HepG2 (cell line): ENCODE measurements at regions not wholly inside any gene's neighbourhood (a gene's known extent, or its start where the extent isn't known, plus 50 kb on each side); places are given as distances from the start of the nearest gene placed in this dataset.
A peak's percentile ranks its signal among the peaks of the same experiment; 100 is the strongest.

Experiments
- ATAC-seq: fragments of 200-7000 bp; cut with Tn5 transposase; 3 replicates; pipeline ENCODE4 v1.9.1; 2020; ENCODE audit warnings: mild to moderate bottlenecking, moderate library complexity
- BruUV-seq: library from RNA; stranded (reverse); fragments of 400-500 nt; replicated peaks from 2 replicates; lab custom pipeline; 2021; lab: Mats Ljungman, UMichigan
- CTCF ChIA-PET: fragments of 300-600 bp; formaldehyde crosslinking; extraction: SDS; loops from one replicate; lab custom pipeline; 2021; ENCODE audit warnings: low total read pairs, inconsistent platforms, low intra/inter-chr PET ratio; lab: Yijun Ruan, JAX
- POLR2A ChIA-PET: fragments of 350-600 bp; sonication (Branson Sonifier 250); formaldehyde crosslinking; loops from one replicate; lab custom pipeline; 2020; ENCODE audit warnings: antibody characterized with exemption, inconsistent platforms; lab: Yijun Ruan, JAX
- DNase-seq: peaks from one replicate; pipeline ENCODE4 v3.0.0-alpha.2; 2015; ENCODE audit warnings: low spot score
- FAIRE-seq: peaks from 3 replicates; lab custom pipeline; 2011; peaks lifted over from hg19 to GRCh38; lab: Jason Lieb, UNC
- H2AFZ ChIP-seq: one replicate; pipeline ENCODE4 v1.6.1; 2011; ENCODE audit warnings: low read length, inconsistent platforms
- H3K27ac ChIP-seq: fragments of 300-600 bp; 3 replicates; pipeline ENCODE4 v1.8.0; 2011; ENCODE audit warnings: mixed run types, mild to moderate bottlenecking, mixed read lengths, low read length, inconsistent platforms; ENCODE audit not compliant: insufficient read depth; ENCODE audit errors: extremely low read length
- H3K27me3 ChIP-seq, 2 experiments: fragments of 200-600 bp in 1 of 2; 2 replicates in 1 of 2; 3 replicates in 1 of 2; pipeline versions ENCODE4 v1.6.0 to v1.8.0; 2011; ENCODE audit warnings: low read length in 2 of 2, mild to moderate bottlenecking in 2 of 2, moderate library complexity in 2 of 2, inconsistent platforms in 1 of 2; ENCODE audit not compliant: insufficient read depth in 2 of 2, control insufficient read depth in 1 of 2
- H3K36me3 ChIP-seq, 2 experiments: fragments of 200-600 bp in 1 of 2; replicated peaks in 1 of 2; 2 replicates in 1 of 2; 3 replicates in 1 of 2; pipeline versions ENCODE4 v1.5.1 to v1.8.0; 2011; ENCODE audit warnings: low read length in 2 of 2, inconsistent platforms in 1 of 2; ENCODE audit not compliant: insufficient read depth in 2 of 2, control insufficient read depth in 1 of 2
- H3K4me1 ChIP-seq: 2 replicates; pipeline ENCODE4 v1.5.1; 2012; ENCODE audit warnings: low read length, inconsistent platforms; ENCODE audit not compliant: insufficient read depth
- H3K4me2 ChIP-seq: 2 replicates; pipeline ENCODE4 v1.6.0; 2011; ENCODE audit warnings: low read depth, low read length, inconsistent platforms
- H3K4me3 ChIP-seq, 3 experiments: fragments of 200-600 bp in 1 of 3; sonication (generic), shearing (Covaris generic) in 1 of 3; replicated peaks in 1 of 3; 2 replicates each; pipeline ENCODE4 v1.5.1; 2011 to 2016; ENCODE audit warnings: low read length in 3 of 3, inconsistent platforms in 2 of 3, low read depth in 2 of 3, mild to moderate bottlenecking in 2 of 3, control low read depth in 1 of 3, mixed read lengths in 1 of 3; ENCODE audit not compliant: insufficient read depth in 1 of 3
- H3K79me2 ChIP-seq: one replicate; pipeline ENCODE4 v1.6.1; 2011; ENCODE audit warnings: low read length, inconsistent platforms; ENCODE audit not compliant: insufficient read depth
- H3K9ac ChIP-seq: 2 replicates; pipeline ENCODE4 v1.6.0; 2011; ENCODE audit warnings: mild to moderate bottlenecking, low read depth, low read length, inconsistent platforms; ENCODE audit not compliant: insufficient read depth
- H3K9me3 ChIP-seq: 2 replicates; pipeline ENCODE4 v1.5.1; 2012; ENCODE audit warnings: mild to moderate bottlenecking, low read length
- H4K20me1 ChIP-seq: 2 replicates; pipeline ENCODE4 v1.6.0; 2011; ENCODE audit warnings: inconsistent platforms, mild to moderate bottlenecking, low read length, moderate library complexity; ENCODE audit not compliant: insufficient read depth
- CTCF ChIP-seq: sonication (generic); formaldehyde crosslinking; IDR thresholded peaks from 2 replicates; pipeline ENCODE4 v1.5.0; 2020; ENCODE audit warnings: mild to moderate bottlenecking, missing genetic modification reagents, moderate library complexity
- PBX3 ChIP-seq: sonication (generic); formaldehyde crosslinking; IDR thresholded peaks from 2 replicates; pipeline ENCODE4 v1.8.1; 2023; ENCODE audit warnings: missing genetic modification reagents, inconsistent platforms, borderline replicate concordance
- PHF8 ChIP-seq: sonication (generic); formaldehyde crosslinking; IDR thresholded peaks from 2 replicates; pipeline ENCODE4 v1.5.0; 2020; ENCODE audit warnings: missing genetic modification reagents
- RAD21 ChIP-seq: fragments of 450-650 bp; formaldehyde crosslinking; IDR thresholded peaks from 2 replicates; pipeline ENCODE4 v1.5.0; 2020; ENCODE audit warnings: mild to moderate bottlenecking
- SMC3 ChIP-seq: IDR thresholded peaks from 2 replicates; pipeline ENCODE4 v1.6.1; 2011; ENCODE audit warnings: low read length, improper control_type of control experiment
- STAG1 ChIP-seq: sonication (generic); formaldehyde crosslinking; IDR thresholded peaks from 2 replicates; pipeline ENCODE4 v1.4.0; 2020; ENCODE audit warnings: missing genetic modification reagents
- ZNF343 ChIP-seq: sonication (generic); formaldehyde crosslinking; IDR thresholded peaks from 2 replicates; pipeline ENCODE4 v1.4.0; 2020; ENCODE audit warnings: mild to moderate bottlenecking, missing genetic modification reagents
- WGBS: methylation state at CpG from one replicate; pipeline ENCODE4 v1.1.6; 2017; ENCODE audit warnings: low lambda C conversion rate; 5-methylcytosine and 5-hydroxymethylcytosine counted together
- in situ Hi-C: cut with HindIII; loops from 2 replicates; pipeline ENCODE4 v1.10.0; 2017; ENCODE audit warnings: low pct_unique_long_range_greater_than_20kb; ENCODE audit not compliant: extremely low pct_ligation_motif_present
- intact Hi-C: fragments of 100-400 bp; cut with micrococcal nuclease; formaldehyde crosslinking; loops from one replicate; pipeline ENCODE4 v1.10.0; 2022; ENCODE audit not compliant: unreplicated experiment
- TF ChIP-seq, protein P1 (sequence below): sonication (generic); formaldehyde crosslinking; conservative IDR thresholded peaks from 2 replicates; pipeline ENCODE4 v1.4.0; 2020; ENCODE audit warnings: missing genetic modification reagents

- Histone ChIP-seq H3K9me3 (no peaks in the 10 kb centered on the region), H4K20me1 (no peaks in the 10 kb centered on the region), H2AFZ (no peak overlapping the region), H3K4me3 (no peak overlapping the region), H3K4me2 (no peak overlapping the region), H3K4me1 (peaks cover 6% of the 10 kb centered on the region; the same call in 1 of the 2 replicates), H3K27ac (no peak overlapping the region), H3K9ac (no peak overlapping the region), H3K79me2 (no peaks in the 10 kb centered on the region), H3K36me3 (no peaks in the 10 kb centered on the region), H3K27me3 (peaks cover 0 to 14% of the 10 kb centered on the region in 2 experiments; a peak in 2 of 5 replicates)
- in situ Hi-C loops (loop anchor here (25.0 kb wide), 1 partner anchor 1782 kb away; no protein-coding TSS in a partner anchor), intact Hi-C loops (loop anchor here (1.0 to 10.0 kb wide), 2 partner anchors 910 to 985 kb away; no protein-coding TSS in a partner anchor)
- peak; percentile 66 for ATAC-seq
- DNase-seq = peak; percentile 21
- ChIA-PET POLR2A (no interaction called here), CTCF (interaction anchor here (0.8 kb wide), 1 partner anchor 1783 kb away, joined by 4 read pairs; no protein-coding TSS in a partner anchor)
- FAIRE-seq = peak; percentile 76
- 8% methylated on average over 1 of the region's 1 CpG for WGBS
- BruUV-seq = no TSS peak
- TF ChIP-seq CTCF (CRISPR knock-in tag) (peak; percentile 69), SMC3 (peak; percentile 58), PHF8 (CRISPR knock-in tag) (no peak), ZNF343 (CRISPR knock-in tag) (no peak), PBX3 (CRISPR knock-in tag) (no peak), STAG1 (peak; percentile 82), RAD21 (peak; percentile 59)
- TF ChIP-seq, protein P1, sequence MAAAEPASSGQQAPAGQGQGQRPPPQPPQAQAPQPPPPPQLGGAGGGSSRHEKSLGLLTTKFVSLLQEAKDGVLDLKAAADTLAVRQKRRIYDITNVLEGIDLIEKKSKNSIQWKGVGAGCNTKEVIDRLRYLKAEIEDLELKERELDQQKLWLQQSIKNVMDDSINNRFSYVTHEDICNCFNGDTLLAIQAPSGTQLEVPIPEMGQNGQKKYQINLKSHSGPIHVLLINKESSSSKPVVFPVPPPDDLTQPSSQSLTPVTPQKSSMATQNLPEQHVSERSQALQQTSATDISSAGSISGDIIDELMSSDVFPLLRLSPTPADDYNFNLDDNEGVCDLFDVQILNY (CRISPR knock-in tag) = no peak
Measured at GRCh38 chr2:104944495-104944894, 90.6 kb downstream of the POU3F3 start.
